H1 (cell line): ENCODE measurements at regions not wholly inside any gene's neighbourhood (a gene's known extent, or its start where the extent isn't known, plus 50 kb on each side); places are given as distances from the start of the nearest gene placed in this dataset.

Experiments
- CTBP2 ChIP-seq: IDR thresholded peaks from 2 replicates; pipeline ENCODE4 v1.7.0; 2011; ENCODE audit warnings: borderline replicate concordance, mild to moderate bottlenecking, moderate library complexity, mixed read lengths, low read length; ENCODE audit not compliant: insufficient read depth, insufficient read length
- EGR1 ChIP-seq: IDR thresholded peaks from 2 replicates; pipeline ENCODE4 v1.6.1; 2011; ENCODE audit warnings: low read depth, low read length, borderline replicate concordance
- EP300 ChIP-seq, 2 experiments: IDR thresholded peaks; 1 replicate in 1 of 2; 2 replicates in 1 of 2; pipeline ENCODE4 v1.6.1; 2011 to 2012; ENCODE audit warnings: low read depth in 2 of 2, low read length in 2 of 2, mild to moderate bottlenecking in 2 of 2, borderline replicate concordance in 1 of 2, inconsistent platforms in 1 of 2, moderate library complexity in 1 of 2
- JUN ChIP-seq: IDR thresholded peaks from 2 replicates; pipeline ENCODE4 v1.6.1; 2011; ENCODE audit warnings: low read depth, mild to moderate bottlenecking, improper control_type of control experiment, low read length
- JUND ChIP-seq: IDR thresholded peaks from 2 replicates; pipeline ENCODE4 v1.6.1; 2011; ENCODE audit warnings: mild to moderate bottlenecking, improper control_type of control experiment, low read length
- SIX5 ChIP-seq: IDR thresholded peaks from 2 replicates; pipeline ENCODE4 v1.6.1; 2011; ENCODE audit warnings: mild to moderate bottlenecking, low read depth, low read length
- TF ChIP-seq, protein P1 (sequence below): fragments of 300-600 bp; sonication (generic); IDR thresholded peaks from 2 replicates; pipeline ENCODE4 v1.7.1; 2012; ENCODE audit warnings: low read length, moderate library complexity, mild to moderate bottlenecking, inconsistent platforms; ENCODE audit not compliant: insufficient replicate concordance
- TF ChIP-seq, protein P2 (sequence below), 3 experiments: IDR thresholded peaks; 1 replicate in 2 of 3; 2 replicates in 1 of 3; pipeline versions ENCODE4 v1.5.1 to v1.6.1; 2011; ENCODE audit warnings: low read length in 3 of 3, mild to moderate bottlenecking in 3 of 3, inconsistent platforms in 2 of 3, low read depth in 1 of 3, moderate library complexity in 1 of 3; ENCODE audit not compliant: insufficient read depth in 1 of 3; ENCODE audit errors: control extremely low read depth in 1 of 3

DNA sequence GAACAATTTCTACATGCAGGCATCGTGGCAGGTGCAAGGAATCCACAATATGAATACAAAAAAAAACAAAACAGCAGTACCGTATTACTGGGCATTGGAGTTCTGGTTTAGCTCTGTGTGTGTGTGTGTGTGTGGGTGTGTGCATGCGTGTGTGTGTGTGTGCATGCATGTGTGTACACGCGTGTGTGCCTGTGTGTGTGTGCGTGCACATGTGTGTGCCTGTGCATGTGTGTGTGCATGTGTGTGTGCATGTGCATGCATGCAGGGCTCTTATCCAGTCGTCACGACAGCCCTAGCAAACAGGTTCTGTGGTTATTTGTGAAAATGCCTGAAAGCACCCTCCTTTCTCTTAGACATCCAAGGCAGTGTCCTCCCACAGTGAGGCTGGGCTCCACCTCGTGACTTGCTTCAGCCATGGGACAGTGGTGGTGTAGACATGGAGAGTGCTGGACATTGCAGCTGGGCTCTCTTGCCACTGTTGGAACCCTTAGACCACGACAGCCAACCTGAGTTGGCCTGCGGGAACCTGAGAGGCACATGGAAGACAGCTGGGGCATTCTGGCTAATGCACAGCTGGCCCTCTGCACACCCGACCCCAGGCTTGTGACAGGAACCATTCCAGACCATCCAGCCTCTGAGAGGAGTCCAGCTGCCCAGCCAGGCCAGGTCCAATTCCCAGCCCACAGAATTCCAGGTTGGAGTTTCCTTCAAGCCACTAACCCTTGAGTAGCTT lies 173.4 kb upstream of the SHH start (continued):
- TF ChIP-seq, protein P1, sequence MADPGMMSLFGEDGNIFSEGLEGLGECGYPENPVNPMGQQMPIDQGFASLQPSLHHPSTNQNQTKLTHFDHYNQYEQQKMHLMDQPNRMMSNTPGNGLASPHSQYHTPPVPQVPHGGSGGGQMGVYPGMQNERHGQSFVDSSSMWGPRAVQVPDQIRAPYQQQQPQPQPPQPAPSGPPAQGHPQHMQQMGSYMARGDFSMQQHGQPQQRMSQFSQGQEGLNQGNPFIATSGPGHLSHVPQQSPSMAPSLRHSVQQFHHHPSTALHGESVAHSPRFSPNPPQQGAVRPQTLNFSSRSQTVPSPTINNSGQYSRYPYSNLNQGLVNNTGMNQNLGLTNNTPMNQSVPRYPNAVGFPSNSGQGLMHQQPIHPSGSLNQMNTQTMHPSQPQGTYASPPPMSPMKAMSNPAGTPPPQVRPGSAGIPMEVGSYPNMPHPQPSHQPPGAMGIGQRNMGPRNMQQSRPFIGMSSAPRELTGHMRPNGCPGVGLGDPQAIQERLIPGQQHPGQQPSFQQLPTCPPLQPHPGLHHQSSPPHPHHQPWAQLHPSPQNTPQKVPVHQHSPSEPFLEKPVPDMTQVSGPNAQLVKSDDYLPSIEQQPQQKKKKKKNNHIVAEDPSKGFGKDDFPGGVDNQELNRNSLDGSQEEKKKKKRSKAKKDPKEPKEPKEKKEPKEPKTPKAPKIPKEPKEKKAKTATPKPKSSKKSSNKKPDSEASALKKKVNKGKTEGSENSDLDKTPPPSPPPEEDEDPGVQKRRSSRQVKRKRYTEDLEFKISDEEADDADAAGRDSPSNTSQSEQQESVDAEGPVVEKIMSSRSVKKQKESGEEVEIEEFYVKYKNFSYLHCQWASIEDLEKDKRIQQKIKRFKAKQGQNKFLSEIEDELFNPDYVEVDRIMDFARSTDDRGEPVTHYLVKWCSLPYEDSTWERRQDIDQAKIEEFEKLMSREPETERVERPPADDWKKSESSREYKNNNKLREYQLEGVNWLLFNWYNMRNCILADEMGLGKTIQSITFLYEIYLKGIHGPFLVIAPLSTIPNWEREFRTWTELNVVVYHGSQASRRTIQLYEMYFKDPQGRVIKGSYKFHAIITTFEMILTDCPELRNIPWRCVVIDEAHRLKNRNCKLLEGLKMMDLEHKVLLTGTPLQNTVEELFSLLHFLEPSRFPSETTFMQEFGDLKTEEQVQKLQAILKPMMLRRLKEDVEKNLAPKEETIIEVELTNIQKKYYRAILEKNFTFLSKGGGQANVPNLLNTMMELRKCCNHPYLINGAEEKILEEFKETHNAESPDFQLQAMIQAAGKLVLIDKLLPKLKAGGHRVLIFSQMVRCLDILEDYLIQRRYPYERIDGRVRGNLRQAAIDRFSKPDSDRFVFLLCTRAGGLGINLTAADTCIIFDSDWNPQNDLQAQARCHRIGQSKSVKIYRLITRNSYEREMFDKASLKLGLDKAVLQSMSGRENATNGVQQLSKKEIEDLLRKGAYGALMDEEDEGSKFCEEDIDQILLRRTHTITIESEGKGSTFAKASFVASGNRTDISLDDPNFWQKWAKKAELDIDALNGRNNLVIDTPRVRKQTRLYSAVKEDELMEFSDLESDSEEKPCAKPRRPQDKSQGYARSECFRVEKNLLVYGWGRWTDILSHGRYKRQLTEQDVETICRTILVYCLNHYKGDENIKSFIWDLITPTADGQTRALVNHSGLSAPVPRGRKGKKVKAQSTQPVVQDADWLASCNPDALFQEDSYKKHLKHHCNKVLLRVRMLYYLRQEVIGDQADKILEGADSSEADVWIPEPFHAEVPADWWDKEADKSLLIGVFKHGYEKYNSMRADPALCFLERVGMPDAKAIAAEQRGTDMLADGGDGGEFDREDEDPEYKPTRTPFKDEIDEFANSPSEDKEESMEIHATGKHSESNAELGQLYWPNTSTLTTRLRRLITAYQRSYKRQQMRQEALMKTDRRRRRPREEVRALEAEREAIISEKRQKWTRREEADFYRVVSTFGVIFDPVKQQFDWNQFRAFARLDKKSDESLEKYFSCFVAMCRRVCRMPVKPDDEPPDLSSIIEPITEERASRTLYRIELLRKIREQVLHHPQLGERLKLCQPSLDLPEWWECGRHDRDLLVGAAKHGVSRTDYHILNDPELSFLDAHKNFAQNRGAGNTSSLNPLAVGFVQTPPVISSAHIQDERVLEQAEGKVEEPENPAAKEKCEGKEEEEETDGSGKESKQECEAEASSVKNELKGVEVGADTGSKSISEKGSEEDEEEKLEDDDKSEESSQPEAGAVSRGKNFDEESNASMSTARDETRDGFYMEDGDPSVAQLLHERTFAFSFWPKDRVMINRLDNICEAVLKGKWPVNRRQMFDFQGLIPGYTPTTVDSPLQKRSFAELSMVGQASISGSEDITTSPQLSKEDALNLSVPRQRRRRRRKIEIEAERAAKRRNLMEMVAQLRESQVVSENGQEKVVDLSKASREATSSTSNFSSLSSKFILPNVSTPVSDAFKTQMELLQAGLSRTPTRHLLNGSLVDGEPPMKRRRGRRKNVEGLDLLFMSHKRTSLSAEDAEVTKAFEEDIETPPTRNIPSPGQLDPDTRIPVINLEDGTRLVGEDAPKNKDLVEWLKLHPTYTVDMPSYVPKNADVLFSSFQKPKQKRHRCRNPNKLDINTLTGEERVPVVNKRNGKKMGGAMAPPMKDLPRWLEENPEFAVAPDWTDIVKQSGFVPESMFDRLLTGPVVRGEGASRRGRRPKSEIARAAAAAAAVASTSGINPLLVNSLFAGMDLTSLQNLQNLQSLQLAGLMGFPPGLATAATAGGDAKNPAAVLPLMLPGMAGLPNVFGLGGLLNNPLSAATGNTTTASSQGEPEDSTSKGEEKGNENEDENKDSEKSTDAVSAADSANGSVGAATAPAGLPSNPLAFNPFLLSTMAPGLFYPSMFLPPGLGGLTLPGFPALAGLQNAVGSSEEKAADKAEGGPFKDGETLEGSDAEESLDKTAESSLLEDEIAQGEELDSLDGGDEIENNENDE, result no peak
- TF ChIP-seq CTBP2 (no peak), EGR1 (no peak), JUND (no peak), JUN (no peak), SIX5 (no peak), EP300 (IDR thresholded peaks at IDR 0.05; ENCODE audit: borderline replicate concordance in 1 of 2, low read depth in 2 of 2, low read length in 2 of 2) (no peak)
- TF ChIP-seq, protein P2, sequence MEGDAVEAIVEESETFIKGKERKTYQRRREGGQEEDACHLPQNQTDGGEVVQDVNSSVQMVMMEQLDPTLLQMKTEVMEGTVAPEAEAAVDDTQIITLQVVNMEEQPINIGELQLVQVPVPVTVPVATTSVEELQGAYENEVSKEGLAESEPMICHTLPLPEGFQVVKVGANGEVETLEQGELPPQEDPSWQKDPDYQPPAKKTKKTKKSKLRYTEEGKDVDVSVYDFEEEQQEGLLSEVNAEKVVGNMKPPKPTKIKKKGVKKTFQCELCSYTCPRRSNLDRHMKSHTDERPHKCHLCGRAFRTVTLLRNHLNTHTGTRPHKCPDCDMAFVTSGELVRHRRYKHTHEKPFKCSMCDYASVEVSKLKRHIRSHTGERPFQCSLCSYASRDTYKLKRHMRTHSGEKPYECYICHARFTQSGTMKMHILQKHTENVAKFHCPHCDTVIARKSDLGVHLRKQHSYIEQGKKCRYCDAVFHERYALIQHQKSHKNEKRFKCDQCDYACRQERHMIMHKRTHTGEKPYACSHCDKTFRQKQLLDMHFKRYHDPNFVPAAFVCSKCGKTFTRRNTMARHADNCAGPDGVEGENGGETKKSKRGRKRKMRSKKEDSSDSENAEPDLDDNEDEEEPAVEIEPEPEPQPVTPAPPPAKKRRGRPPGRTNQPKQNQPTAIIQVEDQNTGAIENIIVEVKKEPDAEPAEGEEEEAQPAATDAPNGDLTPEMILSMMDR (IDR thresholded peaks at IDR 0.05; ENCODE audit: control extremely low read depth in 1 of 3, insufficient read depth in 1 of 3, low read depth in 1 of 3, low read length in 3 of 3), result no peak
